Stimulated activated CD8-positive, alpha-beta memory T cell treated with anti-CD3 and anti-CD28 coated beads, Interleukin-4, amount 100 ng/mL, for 24 hours (primary cell): ENCODE measurements at regions not wholly inside any gene's neighbourhood (a gene's known extent, or its start where the extent isn't known, plus 50 kb on each side); places are given as distances from the start of the nearest gene placed in this dataset.
"Not testable (repeated sequence)": the region's sequence is repeated elsewhere in the genome, so short reads cannot be mapped to it uniquely, and the experiment has no call there.

ENCODE experiments used
- DNase-seq: peaks from one replicate; pipeline ENCODE4 v3.0.0-alpha.2; 2020; ENCODE audit warnings: low read depth

- DNase-seq = no peak
Observed at GRCh38 chrX:15116900-15117299, 153.0 kb downstream of the ASB9 start.

- no peak for DNase-seq
Observed at GRCh38 chrX:15114743-15115566, 154.9 kb downstream of the ASB9 start.

GRCh38 chrX:15107367-15107988 lies 162.4 kb downstream of the ASB9 start:
- no peak for DNase-seq

GRCh38 chrX:15098505-15098904 lies 171.4 kb downstream of the ASB9 start:
- no peak for DNase-seq

- DNase-seq = no peak
Observed at GRCh38 chrX:15087747-15088146, 182.1 kb downstream of the ASB9 start.

GRCh38 chrX:15073313-15073712 lies 196.6 kb downstream of the ASB9 start:
- no peak for DNase-seq

- no peak for DNase-seq
Observed at GRCh38 chrX:15072880-15073279, 197.0 kb downstream of the ASB9 start.

GRCh38 chrX:15072259-15072658 lies 197.6 kb downstream of the ASB9 start:
- DNase-seq = no peak

- DNase-seq = no peak
Observed at GRCh38 chrX:15059474-15059873, 186.3 kb downstream of the MOSPD2 start.

- no peak for DNase-seq
Observed at GRCh38 chrX:15056044-15056443, 182.8 kb downstream of the MOSPD2 start.

GRCh38 chrX:15055146-15055930 lies 182.1 kb downstream of the MOSPD2 start:
- DNase-seq = no peak

GRCh38 chrX:15050395-15050794 lies 177.2 kb downstream of the MOSPD2 start:
- DNase-seq = no peak

GRCh38 chrX:15043538-15043937 lies 170.3 kb downstream of the MOSPD2 start:
- DNase-seq = no peak

- DNase-seq = no peak
Observed at GRCh38 chrX:15033917-15034316, 160.7 kb downstream of the MOSPD2 start.

GRCh38 chrX:15017491-15017890 lies 144.3 kb downstream of the MOSPD2 start:
- DNase-seq = no peak

GRCh38 chrX:15016051-15016450 lies 142.8 kb downstream of the MOSPD2 start:
- DNase-seq = no peak

GRCh38 chrX:15014281-15014680 lies 141.1 kb downstream of the MOSPD2 start:
- DNase-seq = no peak

- DNase-seq = no peak
Observed at GRCh38 chrX:15013461-15013860, 140.2 kb downstream of the MOSPD2 start.

- no peak for DNase-seq
Observed at GRCh38 chrX:14997271-14997670, 124.0 kb downstream of the MOSPD2 start.

GRCh38 chrX:14984425-14984824 lies 111.2 kb downstream of the MOSPD2 start:
- not testable (repeated sequence) for DNase-seq
